HEK293T (cell line): ENCODE measurements at regions not wholly inside any gene's neighbourhood (a gene's known extent, or its start where the extent isn't known, plus 50 kb on each side); places are given as distances from the start of the nearest gene placed in this dataset.
"Not testable (repeated sequence)": the region's sequence is repeated elsewhere in the genome, so short reads cannot be mapped to it uniquely, and the experiment has no call there.

Experiments used
- CTCF ChIA-PET: fragments of 350-600 bp; formaldehyde crosslinking; extraction: SDS; loops from one replicate; lab custom pipeline; 2021; ENCODE audit warnings: antibody characterized with exemption, inconsistent platforms; lab: Yijun Ruan, JAX
- POLR2A ChIA-PET: fragments of 350-600 bp; formaldehyde crosslinking; extraction: SDS; loops from one replicate; lab custom pipeline; 2020; ENCODE audit warnings: antibody characterized with exemption, inconsistent platforms; lab: Yijun Ruan, JAX
- DNase-seq: peaks from one replicate; pipeline ENCODE4 v3.0.0; 2012; ENCODE audit warnings: mixed read lengths; ENCODE audit errors: extremely low spot score
- ARNT ChIP-seq: fragments of 450-650 bp; IDR thresholded peaks from 2 replicates; pipeline ENCODE4 v1.6.1; 2017; ENCODE audit warnings: mild to moderate bottlenecking
- BHLHE40 ChIP-seq: fragments of 450-650 bp; IDR thresholded peaks from 2 replicates; pipeline ENCODE4 v1.6.1; 2016; ENCODE audit warnings: mild to moderate bottlenecking, moderate library complexity, borderline replicate concordance
- CTBP1 ChIP-seq: fragments of 450-650 bp; IDR thresholded peaks from 2 replicates; pipeline ENCODE4 v1.6.1; 2016; ENCODE audit warnings: borderline replicate concordance
- ELF4 ChIP-seq: fragments of 450-650 bp; IDR thresholded peaks from 2 replicates; pipeline ENCODE4 v1.6.1; 2017; ENCODE audit warnings: antibody characterized with exemption
- FOXA1 ChIP-seq: fragments of 450-650 bp; IDR thresholded peaks from 2 replicates; pipeline ENCODE4 v1.6.1; 2016; ENCODE audit warnings: mild to moderate bottlenecking
- FOXK2 ChIP-seq: fragments of 450-650 bp; IDR thresholded peaks from 2 replicates; pipeline ENCODE4 v1.6.1; 2016; ENCODE audit warnings: mild to moderate bottlenecking
- FOXM1 ChIP-seq: fragments of 450-650 bp; IDR thresholded peaks from 2 replicates; pipeline ENCODE4 v1.6.1; 2017; ENCODE audit warnings: mild to moderate bottlenecking, borderline replicate concordance
- HDGF ChIP-seq: fragments of 450-650 bp; IDR thresholded peaks from 2 replicates; pipeline ENCODE4 v1.6.1; 2017; ENCODE audit warnings: antibody characterized with exemption, borderline replicate concordance
- L3MBTL2 ChIP-seq: fragments of 450-650 bp; conservative IDR thresholded peaks from 2 replicates; pipeline ENCODE4 v1.6.1; 2016; ENCODE audit warnings: mild to moderate bottlenecking
- LEF1 ChIP-seq: fragments of 450-650 bp; IDR thresholded peaks from 2 replicates; pipeline ENCODE4 v1.6.1; 2017; ENCODE audit warnings: mild to moderate bottlenecking, borderline replicate concordance
- NFRKB ChIP-seq: fragments of 450-650 bp; IDR thresholded peaks from 2 replicates; pipeline ENCODE4 v1.6.1; 2016; ENCODE audit warnings: mild to moderate bottlenecking, moderate library complexity
- SP1 ChIP-seq: fragments of 450-650 bp; IDR thresholded peaks from 2 replicates; pipeline ENCODE4 v1.6.1; 2017
- SUZ12 ChIP-seq: fragments of 450-650 bp; IDR thresholded peaks from 2 replicates; pipeline ENCODE4 v1.6.1; 2016; ENCODE audit warnings: mild to moderate bottlenecking
- TARDBP ChIP-seq: fragments of 450-650 bp; IDR thresholded peaks from 2 replicates; pipeline ENCODE4 v1.6.1; 2016
- ZNF384 ChIP-seq: fragments of 450-650 bp; IDR thresholded peaks from 2 replicates; pipeline ENCODE4 v1.6.1; 2016
- TF ChIP-seq, protein P1 (sequence below): fragments of 450-650 bp; IDR thresholded peaks from 2 replicates; pipeline ENCODE4 v1.6.1; 2016

DNA sequence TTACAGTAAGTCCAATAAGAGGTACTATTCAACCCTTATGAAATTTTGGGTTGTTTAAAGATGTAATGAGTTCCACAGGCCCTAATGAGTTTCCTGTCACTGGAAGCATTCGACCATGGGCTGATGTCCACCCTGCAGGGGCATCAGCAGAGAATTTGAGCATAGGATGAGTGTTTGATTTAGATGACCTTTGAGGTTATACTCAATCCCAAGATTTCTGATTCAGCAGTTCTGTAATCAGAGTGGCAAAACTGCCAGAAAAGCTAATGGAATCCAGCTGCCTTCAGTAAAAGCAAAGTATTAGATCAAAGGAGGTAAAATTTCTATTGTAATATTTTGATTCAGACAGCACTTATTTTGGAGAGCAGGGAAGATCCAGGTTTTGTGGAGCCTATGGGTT, 68.3 kb downstream of the COX7C start:
- POLR2A ChIA-PET: no interaction called here
- TF ChIP-seq CTBP1 (no peak), L3MBTL2 (no peak), TARDBP (no peak), ZNF384 (no peak), FOXA1 (no peak), ELF4 (no peak), ARNT (no peak), LEF1 (no peak), FOXK2 (no peak), NFRKB (no peak), BHLHE40 (no peak), SP1 (no peak), HDGF (no peak)
- TF ChIP-seq, protein P1, sequence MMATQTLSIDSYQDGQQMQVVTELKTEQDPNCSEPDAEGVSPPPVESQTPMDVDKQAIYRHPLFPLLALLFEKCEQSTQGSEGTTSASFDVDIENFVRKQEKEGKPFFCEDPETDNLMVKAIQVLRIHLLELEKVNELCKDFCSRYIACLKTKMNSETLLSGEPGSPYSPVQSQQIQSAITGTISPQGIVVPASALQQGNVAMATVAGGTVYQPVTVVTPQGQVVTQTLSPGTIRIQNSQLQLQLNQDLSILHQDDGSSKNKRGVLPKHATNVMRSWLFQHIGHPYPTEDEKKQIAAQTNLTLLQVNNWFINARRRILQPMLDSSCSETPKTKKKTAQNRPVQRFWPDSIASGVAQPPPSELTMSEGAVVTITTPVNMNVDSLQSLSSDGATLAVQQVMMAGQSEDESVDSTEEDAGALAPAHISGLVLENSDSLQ: no peak
- no peak for DNase-seq
- CTCF ChIA-PET: no interaction called here

DNA sequence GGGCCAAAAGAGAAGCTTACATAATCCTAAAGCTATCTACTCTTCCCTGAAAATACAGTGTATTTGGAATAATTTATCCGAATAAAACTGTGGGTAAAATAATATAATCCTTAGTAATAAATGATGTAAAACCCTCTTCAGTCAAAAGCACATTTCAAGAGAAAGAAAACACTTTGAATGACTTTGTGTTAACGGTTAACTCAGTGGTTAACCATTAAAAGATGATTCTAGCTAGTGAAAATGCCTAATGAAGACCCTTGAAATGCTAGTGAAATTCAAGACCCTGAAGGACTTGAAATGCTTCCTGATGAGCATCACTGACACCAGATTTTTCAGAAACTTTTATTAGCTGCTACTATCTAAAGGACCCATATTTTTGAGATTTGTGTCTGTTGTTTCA, 70.7 kb downstream of the COX7C start:
- TF ChIP-seq ARNT: no peak
- no peak for TF ChIP-seq FOXA1
- TF ChIP-seq HDGF: no peak
- TF ChIP-seq ELF4: no peak
- no peak for TF ChIP-seq SP1
- TF ChIP-seq NFRKB: no peak
- TF ChIP-seq CTBP1: no peak
- POLR2A ChIA-PET: no interaction called here
- CTCF ChIA-PET: interaction anchor here (0.8 kb wide), 1 partner anchor 9 kb away, joined by 3 read pairs; no protein-coding TSS in a partner anchor
- no peak for DNase-seq

DNA sequence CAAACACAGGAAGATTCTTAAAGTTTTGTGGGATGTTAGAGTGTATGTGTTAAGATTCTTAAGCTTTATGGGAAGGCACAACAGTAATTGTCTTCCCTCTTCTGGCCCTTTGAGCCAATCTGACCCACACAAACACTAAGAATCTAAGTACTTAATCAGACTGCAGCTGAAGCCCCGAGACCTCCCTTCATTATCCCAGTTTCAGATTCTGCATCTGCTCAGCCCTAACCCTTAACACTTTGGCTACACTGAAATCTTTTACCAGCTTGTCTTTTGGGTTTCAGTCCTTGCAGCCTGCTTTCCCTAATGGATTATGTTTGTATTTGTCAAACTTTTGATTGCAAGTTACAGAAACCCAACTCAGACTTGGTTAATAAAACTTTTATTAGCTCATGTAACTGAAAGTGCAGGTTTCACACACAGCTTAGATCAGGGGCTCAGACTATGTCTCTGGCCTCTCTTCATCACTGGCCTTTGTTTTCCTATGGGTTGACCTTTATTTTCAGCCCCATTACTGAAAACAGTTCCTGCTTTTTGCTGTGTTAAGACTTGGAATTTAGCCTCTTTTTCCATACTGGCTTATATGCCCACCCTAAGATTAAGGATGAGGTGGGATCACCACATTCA, 71.5 kb downstream of the COX7C start:
- POLR2A ChIA-PET: no interaction called here
- DNase-seq: no peak
- CTCF ChIA-PET: no interaction called here
- TF ChIP-seq LEF1 (no peak), NFRKB (no peak), BHLHE40 (no peak), FOXM1 (no peak), TARDBP (no peak), L3MBTL2 (no peak)

DNA sequence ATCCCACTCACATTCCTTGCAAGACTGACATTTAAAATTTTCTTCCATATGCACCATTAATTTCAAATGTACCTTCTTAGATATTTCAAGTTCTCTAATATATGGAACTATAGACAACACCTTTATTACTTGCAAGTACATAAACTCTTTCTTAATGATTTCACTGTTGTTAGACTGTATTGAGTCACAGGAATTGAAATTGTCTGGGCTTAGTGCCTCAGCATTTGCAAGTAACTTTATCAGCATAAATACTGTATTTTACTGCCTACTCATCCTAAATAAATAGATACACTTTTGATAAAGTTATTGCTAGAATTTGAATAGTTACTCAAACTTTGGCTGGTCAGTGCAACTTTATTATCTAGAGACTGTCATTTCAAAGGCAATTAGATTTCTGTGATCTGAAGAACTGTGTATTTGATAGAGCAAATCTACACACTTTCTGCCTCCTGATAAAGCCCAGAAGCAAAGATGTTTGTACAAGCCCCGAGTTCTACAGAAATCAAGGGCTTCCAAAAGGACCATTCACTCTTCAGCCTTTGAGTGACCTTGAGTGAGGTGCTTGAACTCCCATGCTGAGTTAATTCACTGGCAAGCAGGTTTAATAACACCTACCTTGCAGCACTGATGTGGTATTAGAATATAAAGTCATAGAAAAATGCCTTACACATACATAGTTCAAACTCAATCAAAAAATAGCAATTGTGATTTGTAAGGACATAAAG, 91.6 kb downstream of the COX7C start:
- DNase-seq: no peak
- TF ChIP-seq FOXK2 (no peak), SUZ12 (no peak)
- CTCF ChIA-PET: no interaction called here
- POLR2A ChIA-PET: no interaction called here

DNA sequence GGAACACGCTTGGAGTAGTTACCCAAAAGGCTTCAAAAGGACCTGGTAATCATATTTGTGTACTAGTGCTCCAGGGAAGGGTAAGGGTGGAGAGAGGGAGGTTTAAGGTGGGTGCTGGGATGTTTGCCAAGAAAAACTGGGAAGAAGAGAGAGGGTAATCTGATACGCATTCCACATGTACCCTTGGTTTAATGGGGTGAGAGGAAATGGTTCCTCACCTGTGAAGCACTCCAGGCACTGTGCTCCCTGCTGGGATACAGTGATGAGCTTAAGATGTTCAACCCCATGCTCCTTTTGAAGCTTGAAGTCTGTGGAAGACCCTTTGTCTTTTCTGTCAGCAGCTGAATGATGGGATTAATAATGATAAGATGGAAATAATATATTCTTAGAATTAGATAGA, 98.4 kb downstream of the COX7C start:
- CTCF ChIA-PET: no interaction called here

DNA sequence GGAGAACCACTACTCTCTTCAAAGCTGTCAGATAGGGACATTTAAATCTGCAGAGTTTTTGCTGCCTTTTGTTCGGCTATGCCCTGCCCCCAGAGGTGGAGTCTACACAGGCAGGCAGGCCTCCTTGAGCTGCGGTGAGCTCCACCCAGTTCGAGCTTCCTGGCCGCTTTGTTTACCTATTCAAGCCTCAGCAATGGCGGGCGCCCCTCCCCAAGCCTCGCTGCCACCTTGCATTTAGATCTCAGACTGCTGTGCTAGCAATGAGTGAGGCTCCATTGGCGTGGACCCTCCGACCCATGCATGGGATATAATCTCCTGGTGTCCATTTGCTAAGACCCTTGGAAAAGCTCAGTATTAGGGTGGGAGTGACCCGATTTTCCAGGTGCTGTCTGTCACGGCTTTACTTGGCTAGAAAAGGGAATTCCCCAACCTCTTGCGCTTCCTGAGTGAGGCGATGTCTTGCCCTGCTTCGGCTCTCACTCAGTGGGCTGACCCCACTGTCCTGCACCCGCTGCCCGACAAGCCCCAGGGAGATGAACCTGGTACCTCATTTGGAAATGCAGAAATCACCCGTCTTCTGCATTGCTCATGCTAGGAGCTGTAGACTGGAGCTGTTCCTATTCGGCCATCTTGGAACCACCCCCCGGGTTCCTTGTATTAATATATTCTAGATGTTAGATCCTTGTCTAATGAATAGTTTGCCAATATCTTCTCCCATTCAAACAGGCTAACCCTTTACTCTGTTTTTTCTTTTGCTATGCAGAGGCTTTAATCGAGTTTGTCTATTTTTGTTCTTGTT, 113.8 kb downstream of the COX7C start:
- CTCF ChIA-PET, DNase-seq, POLR2A ChIA-PET: not testable (repeated sequence)

More for the DNA sequence above, 98.4 kb downstream of the COX7C start:
- no peak for DNase-seq
- POLR2A ChIA-PET: no interaction called here
- TF ChIP-seq FOXM1 (no peak), SUZ12 (no peak), HDGF (no peak), FOXA1 (no peak), L3MBTL2 (no peak), FOXK2 (no peak), SP1 (no peak), ELF4 (no peak), ZNF384 (no peak)

DNA sequence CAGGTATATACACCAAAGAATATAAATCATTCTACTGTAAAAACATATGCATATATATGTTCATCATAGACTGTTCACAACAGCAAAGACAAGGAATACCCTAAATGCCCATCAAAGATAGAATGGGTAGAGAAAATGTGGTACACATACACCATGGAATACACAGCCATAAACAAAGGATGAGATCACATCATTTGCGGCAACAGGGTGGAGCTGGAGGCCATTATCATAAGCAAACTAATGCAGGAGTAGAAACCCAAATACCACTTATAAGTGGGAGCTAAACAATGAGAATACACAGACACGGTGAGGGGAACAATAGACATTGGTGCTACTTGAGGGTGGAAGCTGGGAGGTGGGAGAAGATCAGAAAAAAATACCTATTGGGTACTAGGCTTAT, 117.6 kb downstream of the COX7C start:
- DNase-seq: no peak
- ChIA-PET POLR2A (no interaction called here), CTCF (no interaction called here)
- TF ChIP-seq SUZ12 (no peak), ARNT (no peak), CTBP1 (no peak), FOXA1 (no peak)
- TF ChIP-seq, protein P1: no peak
